Activated CD4-positive, alpha-beta T cell treated with anti-CD3 and anti-CD28 coated beads for 48 hours (primary cell): ENCODE measurements at regions not wholly inside any gene's neighbourhood (a gene's known extent, or its start where the extent isn't known, plus 50 kb on each side); places are given as distances from the start of the nearest gene placed in this dataset.

Experiments used
- DNase-seq: peaks from one replicate; pipeline ENCODE4 v3.0.0-alpha.2; 2020

DNA sequence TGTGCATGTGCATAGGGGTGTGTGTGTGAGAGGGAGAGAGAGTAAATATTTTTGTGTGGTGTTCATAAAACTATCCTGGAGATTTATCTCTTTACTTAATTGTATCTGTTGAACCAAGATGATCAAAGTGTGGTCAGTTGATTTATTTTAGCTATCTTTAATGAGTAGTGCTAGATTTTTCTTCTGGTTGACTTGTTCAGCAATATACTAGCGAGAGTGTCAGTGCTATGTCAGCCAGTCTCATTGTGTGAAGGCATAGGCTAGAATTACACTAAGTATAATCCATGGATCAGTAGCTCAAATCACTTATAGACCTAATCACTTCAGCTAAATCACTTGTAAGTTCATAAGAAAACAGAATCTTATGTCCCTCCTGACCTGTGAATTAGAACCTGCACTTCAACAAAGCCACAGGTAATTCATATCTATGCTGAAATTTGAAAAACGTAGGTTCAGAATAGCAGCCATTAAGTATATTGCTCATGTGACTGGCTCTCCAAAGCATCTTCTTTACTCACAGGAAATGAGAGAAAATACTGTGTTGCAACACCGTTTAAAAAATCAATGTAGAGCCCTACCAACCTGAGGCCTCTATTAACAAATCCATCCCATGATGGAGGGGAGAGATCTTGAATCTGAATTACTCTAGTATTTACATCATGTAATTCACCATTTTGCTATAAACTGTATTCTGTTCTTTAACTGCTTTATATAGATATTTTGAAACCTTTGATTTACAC, 203.1 kb upstream of the ACTBL2 start:
- no peak for DNase-seq

DNA sequence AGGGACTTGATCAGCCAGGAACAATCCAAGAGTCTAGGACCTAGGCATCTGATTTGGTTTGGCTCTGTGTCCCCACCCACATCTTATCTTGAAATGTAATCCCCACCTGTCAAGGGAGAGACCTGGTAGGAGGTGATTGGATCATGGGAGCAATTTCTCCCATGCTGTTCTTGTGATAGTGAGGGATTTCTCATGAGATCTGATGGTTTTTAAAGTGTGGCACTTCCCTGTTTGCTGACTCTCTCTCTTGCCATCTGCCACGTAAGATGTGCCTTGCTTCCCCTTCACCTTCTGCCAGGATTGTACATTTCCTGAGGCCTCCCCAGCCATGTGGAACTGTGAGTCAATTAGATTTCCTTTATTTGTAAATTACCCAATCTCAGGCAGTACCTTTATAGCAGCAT, 201.7 kb upstream of the ACTBL2 start:
- DNase-seq: no peak

- DNase-seq: no peak
Observed at GRCh38 chr5:57683036-57683630, 200.5 kb upstream of the ACTBL2 start.

DNA sequence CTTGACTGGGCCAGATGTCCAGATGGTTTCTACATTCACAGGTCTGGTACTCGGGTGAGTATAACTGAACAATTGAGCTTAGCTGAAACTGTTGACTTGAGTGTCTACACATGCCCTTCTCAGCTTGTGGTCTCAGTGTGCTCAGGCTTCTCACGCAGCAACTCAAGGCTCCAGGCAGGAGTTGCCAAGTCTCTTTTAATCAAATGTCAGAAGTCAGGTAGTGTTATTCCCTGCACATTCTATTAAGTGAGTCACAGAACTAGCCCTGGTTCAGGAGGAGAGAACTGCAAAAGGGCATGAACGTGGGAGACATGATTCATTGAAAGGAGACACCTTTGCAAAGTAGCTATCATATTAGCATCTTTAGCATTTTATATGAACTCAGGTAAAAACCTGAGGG, 199.3 kb upstream of the ACTBL2 start:
- DNase-seq: no peak

DNA sequence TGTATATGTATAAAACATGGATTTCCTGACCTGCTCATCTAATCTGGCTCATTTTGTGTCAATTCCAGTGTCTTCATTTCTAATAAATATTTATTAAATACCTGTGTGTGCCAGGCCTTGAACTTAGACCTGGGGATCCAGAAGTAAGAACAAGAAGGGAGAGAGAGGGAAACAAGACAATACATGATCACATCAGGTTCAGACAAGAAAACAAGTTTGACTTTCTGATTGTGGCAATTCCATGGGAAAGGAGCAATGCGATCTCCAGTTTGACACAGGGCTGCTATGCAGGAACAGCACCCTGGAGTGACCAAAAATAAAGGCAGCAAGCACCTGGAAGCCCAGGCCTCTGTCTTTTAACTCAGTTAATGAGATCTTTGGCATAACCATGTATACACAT, 198.1 kb upstream of the ACTBL2 start:
- DNase-seq: no peak

DNA sequence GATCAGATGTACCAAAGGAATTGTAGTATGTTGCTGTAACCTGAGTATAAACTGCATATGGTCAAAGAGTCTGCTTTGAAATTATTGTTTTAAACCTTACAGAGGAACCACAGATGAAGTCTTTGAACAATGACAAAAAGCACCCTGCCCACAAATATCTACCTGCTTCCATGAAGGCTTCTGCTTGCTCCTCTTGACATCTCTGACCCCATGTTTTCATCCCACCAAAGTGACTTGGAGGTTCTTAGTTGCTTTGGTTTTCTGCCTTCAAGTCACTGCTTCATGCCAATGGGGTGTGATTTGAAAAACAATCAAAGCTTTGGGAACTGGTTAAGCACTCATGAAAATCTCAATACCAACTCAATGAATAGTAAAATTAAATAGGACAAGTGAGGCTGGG, 194.6 kb upstream of the ACTBL2 start:
- no peak for DNase-seq

DNA sequence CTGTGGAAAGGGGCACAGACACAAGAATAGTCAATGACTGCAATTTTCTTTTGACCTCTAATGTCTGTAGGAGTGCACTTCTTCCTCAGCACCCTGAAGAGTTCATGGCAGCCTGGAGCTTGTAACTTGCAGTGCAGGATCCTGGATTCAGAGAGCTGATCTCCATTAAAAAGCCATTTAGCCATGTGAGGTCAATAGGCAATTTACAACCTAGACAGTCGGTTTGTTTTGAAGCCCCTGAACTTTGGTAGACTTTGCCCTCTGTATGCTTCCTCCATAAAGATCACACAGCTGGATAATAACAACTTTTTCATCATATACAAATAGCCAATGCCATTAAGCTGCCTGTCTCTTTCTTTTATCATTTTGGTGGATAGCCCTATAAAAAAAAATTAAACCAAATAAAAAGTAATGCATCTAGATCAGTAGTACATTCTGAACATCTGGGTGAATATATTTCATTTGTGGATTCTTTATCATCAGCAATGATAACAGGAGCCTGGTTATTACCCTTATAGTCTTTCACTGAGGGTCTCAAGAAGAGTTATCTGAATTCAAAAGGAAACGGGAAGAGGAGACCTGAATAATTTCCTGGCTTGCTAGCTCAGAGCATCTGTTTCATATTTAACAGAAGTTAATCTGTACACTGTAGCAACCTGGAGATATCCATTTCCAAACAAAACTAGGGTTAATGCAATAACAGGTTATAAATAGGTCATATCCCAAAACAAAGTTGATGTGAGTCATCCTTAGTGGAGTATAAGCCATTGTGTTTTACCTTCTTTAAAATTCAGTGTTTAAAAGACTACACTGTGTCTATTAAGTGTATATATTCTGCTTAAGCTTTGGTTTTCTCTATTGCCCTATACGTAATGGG, 193.8 kb upstream of the ACTBL2 start:
- no peak for DNase-seq

GRCh38 chr5:57675236-57675635, 192.6 kb upstream of the ACTBL2 start:
- no peak for DNase-seq

GRCh38 chr5:57671371-57671770, 188.8 kb upstream of the ACTBL2 start:
- DNase-seq: no peak

GRCh38 chr5:57666582-57666981, 184.0 kb upstream of the ACTBL2 start:
- no peak for DNase-seq

GRCh38 chr5:57665146-57665936, 182.7 kb upstream of the ACTBL2 start:
- no peak for DNase-seq

DNA sequence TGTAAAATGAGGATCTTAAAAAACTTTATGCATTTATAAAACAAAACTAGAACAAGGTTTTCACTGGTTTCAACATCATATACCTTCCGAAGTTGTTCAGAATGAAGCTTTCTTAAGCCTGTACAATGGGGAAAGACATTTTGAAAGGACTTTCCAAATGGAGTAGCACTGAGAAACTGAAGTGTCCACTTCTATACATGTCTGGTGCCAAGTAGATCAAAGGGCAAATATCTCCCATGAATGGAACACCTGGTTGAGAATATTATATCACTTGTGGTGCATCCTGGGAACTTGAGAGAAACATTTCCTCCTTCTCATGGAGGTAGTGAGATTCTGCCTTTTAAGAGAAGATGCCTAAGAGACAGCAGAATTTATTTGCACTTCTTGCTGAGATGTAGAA, 182.1 kb upstream of the ACTBL2 start:
- no peak for DNase-seq

DNA sequence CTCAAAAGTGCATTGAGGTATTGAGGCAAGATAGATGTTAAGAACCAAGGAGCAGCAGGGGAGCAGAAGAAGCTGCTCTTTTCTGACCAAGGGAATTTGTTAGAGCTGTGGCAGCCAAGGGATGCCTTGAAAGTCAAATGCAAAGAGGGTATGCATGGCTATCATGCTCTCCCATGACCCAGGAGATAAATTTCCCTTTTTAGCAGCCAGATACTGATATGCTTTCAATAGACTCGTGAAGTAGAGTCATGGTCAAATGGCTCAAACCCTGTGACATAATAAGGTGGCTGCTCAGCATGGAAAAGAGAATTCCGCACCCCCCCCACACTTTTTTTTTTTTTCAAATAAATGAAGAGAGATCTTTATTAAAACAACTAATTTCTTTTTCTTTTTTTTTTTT, 180.9 kb upstream of the ACTBL2 start:
- DNase-seq: no peak

GRCh38 chr5:57662991-57663390, 180.4 kb upstream of the ACTBL2 start:
- no peak for DNase-seq

GRCh38 chr5:57659886-57660285, 177.3 kb upstream of the ACTBL2 start:
- no peak for DNase-seq

GRCh38 chr5:57658018-57658417, 175.4 kb upstream of the ACTBL2 start:
- DNase-seq: no peak

DNA sequence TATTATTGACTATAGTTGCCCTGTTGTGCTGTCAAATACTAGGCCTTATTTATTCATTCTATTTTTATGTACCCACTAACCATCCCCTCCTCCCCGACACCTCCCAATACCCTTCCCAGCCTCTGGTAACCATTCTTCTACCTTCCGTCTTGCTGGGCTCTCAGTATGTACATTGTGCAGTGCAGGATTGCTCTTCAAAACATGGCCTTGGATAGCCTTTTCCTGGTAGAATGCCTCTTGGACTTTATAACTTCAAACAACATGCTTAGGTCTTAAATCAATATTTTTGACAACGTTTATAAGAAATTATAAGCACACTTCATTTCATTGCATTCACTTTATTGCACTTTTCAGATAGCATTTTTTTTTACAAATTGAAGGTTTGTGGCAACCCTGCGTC, 172.6 kb upstream of the ACTBL2 start:
- no peak for DNase-seq

GRCh38 chr5:57653636-57654290, 171.2 kb upstream of the ACTBL2 start:
- no peak for DNase-seq

DNA sequence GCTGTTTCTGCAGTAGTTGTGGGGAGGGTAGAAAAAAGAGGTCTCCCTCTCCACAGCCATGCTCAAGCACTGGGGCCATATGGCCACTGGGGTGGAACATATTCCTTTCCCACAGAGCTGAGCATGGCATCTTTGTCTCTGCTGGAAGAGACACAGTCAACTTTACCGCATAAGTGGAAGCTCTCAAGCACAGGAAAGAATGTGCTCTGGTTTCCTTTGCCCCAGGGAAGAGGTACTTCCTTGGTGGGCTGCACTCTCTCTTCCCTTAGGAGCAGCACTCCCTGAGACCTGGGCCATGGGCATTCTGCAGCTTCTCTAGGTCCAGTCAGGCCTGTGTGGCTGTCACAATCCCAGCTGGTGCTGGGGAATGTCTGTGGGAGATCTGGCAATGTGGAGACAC, 168.5 kb upstream of the ACTBL2 start:
- DNase-seq: no peak

DNA sequence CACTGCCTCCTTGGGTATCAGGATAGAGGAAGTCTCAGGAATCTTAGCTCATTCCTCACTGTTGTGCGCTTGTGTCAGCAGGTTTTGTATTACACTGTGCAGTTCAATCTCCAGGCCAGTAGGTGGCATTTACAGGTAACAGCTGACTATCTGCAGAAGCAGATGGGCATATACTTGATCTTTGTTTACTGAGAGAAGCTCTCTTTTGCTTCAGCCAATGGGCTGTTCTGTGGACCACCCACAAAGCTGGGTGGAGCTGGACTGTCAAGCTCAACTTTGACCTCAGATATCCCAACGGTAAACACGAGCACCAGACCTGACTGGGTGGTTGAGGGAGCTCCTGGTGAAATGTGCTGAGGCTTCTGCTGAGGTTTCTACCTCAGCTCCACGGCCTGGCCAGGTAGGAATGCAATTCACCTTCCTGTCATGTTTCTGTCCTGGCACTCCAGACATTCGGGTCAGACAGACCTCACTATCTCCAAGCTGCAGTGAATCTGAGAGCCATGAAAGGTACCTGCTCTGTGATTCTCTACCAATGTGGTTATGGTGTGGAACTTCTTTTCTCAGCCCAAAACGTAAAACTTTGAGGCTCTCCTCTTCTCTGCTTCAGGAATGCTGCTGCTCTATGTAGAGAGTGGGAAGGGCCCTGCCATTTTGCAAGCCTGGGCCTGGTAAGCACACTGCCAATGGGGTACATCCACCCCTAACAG, 167.9 kb upstream of the ACTBL2 start:
- peak; percentile 11 for DNase-seq

DNA sequence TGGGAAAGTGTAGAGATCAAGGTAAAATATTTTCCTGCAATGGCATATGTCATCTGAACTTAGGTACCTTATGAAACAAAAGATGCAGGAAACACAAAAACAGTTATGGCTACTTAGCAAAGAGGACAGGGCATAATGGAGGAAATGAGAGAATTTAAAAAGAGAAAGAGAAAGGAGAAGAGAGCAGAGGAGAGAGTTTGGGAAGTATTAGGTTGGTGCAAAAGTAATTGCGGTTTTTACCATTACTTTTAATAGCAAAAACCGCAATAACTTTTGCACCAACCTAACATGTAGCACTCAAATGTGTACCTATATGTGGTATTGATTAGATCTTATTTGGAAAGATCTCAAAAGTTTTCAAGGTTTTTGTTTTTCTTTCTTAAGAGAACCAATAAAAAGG, 160.1 kb upstream of the ACTBL2 start:
- DNase-seq: no peak

DNA sequence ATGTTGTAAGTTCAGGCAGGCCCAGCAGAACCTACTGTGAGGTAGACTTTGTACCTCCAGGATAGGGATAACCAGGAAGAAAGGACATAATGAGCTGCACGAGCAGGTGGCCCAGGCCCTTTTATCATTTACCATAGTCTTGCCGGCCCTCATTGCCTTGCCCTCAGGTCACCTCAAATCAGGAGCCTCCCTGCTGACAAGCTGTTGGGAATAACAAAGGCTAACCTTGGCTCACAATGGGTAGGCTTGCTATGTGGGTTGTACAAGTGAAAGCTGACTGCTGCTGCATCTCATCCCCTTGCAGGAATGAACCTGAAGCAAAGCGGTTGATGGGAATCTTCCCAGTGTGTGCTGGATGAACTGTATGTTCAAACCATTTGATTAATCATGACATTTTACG, 159.5 kb upstream of the ACTBL2 start:
- DNase-seq: no peak
